H1 (cell line): ENCODE measurements at regions not wholly inside any gene's neighbourhood (a gene's known extent, or its start where the extent isn't known, plus 50 kb on each side); places are given as distances from the start of the nearest gene placed in this dataset.

Experiments
- EZH2 ChIP-seq: fragments of 200-600 bp; sonication (generic); IDR thresholded peaks from 2 replicates; pipeline ENCODE4 v1.7.1; 2012; ENCODE audit warnings: low read depth, mild to moderate bottlenecking, moderate library complexity, low read length, inconsistent platforms; ENCODE audit not compliant: severe bottlenecking
- HDAC2 ChIP-seq, 2 experiments: fragments of 300-600 bp in 1 of 2; sonication (generic) in 1 of 2; IDR thresholded peaks; 2 replicates each; pipeline ENCODE4 v1.6.1; 2011 to 2012; ENCODE audit warnings: low read depth in 2 of 2, low read length in 2 of 2, mild to moderate bottlenecking in 2 of 2, moderate library complexity in 2 of 2, borderline replicate concordance in 1 of 2, inconsistent platforms in 1 of 2
- NANOG ChIP-seq: IDR thresholded peaks from 2 replicates; pipeline ENCODE4 v1.6.1; 2011; ENCODE audit warnings: low read length, low read depth, mild to moderate bottlenecking, inconsistent platforms; ENCODE audit not compliant: insufficient read depth, poor library complexity, severe bottlenecking
- TF ChIP-seq, protein P1 (sequence below): IDR thresholded peaks from 2 replicates; pipeline ENCODE4 v1.6.1; 2011; ENCODE audit warnings: low read depth, mild to moderate bottlenecking, low read length; ENCODE audit not compliant: insufficient read depth

GRCh38 chr4:100823066-100823992, 305.5 kb upstream of the EMCN start (continued):
- TF ChIP-seq, protein P1, sequence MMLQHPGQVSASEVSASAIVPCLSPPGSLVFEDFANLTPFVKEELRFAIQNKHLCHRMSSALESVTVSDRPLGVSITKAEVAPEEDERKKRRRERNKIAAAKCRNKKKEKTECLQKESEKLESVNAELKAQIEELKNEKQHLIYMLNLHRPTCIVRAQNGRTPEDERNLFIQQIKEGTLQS, result no peak
- TF ChIP-seq HDAC2 (IDR thresholded peaks at IDR 0.05; ENCODE audit: borderline replicate concordance in 1 of 2, low read depth in 2 of 2, low read length in 2 of 2) (no peak), EZH2 (no peak), NANOG (no peak)
